NCI-H2029 (cell line): ENCODE measurements at regions not wholly inside any gene's neighbourhood (a gene's known extent, or its start where the extent isn't known, plus 50 kb on each side); places are given as distances from the start of the nearest gene placed in this dataset.
"Not testable (repeated sequence)": the region's sequence is repeated elsewhere in the genome, so short reads cannot be mapped to it uniquely, and the experiment has no call there.

Source experiments
- DNase-seq: peaks from one replicate; lab custom pipeline; 2025; lab: John Stamatoyannopoulos, UW

- DNase-seq = no peak
Measured at GRCh38 chr15:69868756-69869155, 229.0 kb downstream of the TLE3 start.

GRCh38 chr15:69869291-69869690 lies 228.4 kb downstream of the TLE3 start:
- no peak for DNase-seq

- peak; percentile 31 for DNase-seq
Measured at GRCh38 chr15:69869881-69870505, 227.7 kb downstream of the TLE3 start.

- DNase-seq = no peak
Measured at GRCh38 chr15:69871511-69872134, 226.1 kb downstream of the TLE3 start.

GRCh38 chr15:69873807-69874206 lies 223.9 kb downstream of the TLE3 start:
- no peak for DNase-seq

GRCh38 chr15:69874321-69874720 lies 223.4 kb downstream of the TLE3 start:
- DNase-seq = no peak

- no peak for DNase-seq
Measured at GRCh38 chr15:69876064-69876940, 221.4 kb downstream of the TLE3 start.

- DNase-seq = not testable (repeated sequence)
Measured at GRCh38 chr15:69879963-69880362, 217.8 kb downstream of the TLE3 start.

- no peak for DNase-seq
Measured at GRCh38 chr15:69880571-69881301, 217.0 kb downstream of the TLE3 start.

GRCh38 chr15:69881302-69881670 lies 216.4 kb downstream of the TLE3 start:
- DNase-seq = no peak

GRCh38 chr15:69881766-69882165 lies 216.0 kb downstream of the TLE3 start:
- DNase-seq = no peak

- no peak for DNase-seq
Measured at GRCh38 chr15:69883306-69883705, 214.4 kb downstream of the TLE3 start.

GRCh38 chr15:69885173-69885955 lies 212.4 kb downstream of the TLE3 start:
- no peak for DNase-seq

- DNase-seq = no peak
Measured at GRCh38 chr15:69887009-69887408, 210.7 kb downstream of the TLE3 start.

GRCh38 chr15:69887553-69887952 lies 210.2 kb downstream of the TLE3 start:
- DNase-seq = no peak

GRCh38 chr15:69888406-69888805 lies 209.3 kb downstream of the TLE3 start:
- DNase-seq = no peak

- DNase-seq = no peak
Measured at GRCh38 chr15:69891070-69891536, 206.6 kb downstream of the TLE3 start.

GRCh38 chr15:69891606-69892005 lies 206.1 kb downstream of the TLE3 start:
- no peak for DNase-seq

GRCh38 chr15:69892351-69892750 lies 205.4 kb downstream of the TLE3 start:
- no peak for DNase-seq

- no peak for DNase-seq
Measured at GRCh38 chr15:69893086-69893485, 204.6 kb downstream of the TLE3 start.

GRCh38 chr15:69893863-69894262 lies 203.9 kb downstream of the TLE3 start:
- no peak for DNase-seq
